ENCODE measurements at regions not wholly inside any gene's neighbourhood (a gene's known extent, or its start where the extent isn't known, plus 50 kb on each side); places are given as distances from the start of the nearest gene placed in this dataset.

DNA sequence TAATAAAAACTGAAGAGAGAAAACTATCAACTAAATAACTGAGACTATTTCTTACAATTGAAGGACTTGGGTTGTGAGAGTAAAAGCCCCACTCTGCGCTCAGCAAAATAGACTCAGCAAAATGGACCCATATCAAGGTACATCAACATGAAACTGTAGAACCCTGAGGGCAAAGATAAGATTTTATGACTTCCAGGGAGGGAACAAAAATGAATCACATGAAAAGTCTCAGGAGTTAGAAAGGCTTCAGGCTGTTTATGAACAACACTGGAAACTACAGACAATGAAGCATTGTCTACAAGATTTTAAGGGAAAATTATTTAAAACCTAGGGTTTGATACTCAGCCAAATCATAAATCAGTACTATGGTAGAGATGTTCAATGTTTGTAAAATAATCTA, 434.3 kb downstream of the PTPRC start:
- TF ChIP-seq PAX5 (IDR thresholded peaks at IDR 0.05; ENCODE audit: borderline replicate concordance, low read depth, low read length), result no peak
- TF ChIP-seq, protein P1, sequence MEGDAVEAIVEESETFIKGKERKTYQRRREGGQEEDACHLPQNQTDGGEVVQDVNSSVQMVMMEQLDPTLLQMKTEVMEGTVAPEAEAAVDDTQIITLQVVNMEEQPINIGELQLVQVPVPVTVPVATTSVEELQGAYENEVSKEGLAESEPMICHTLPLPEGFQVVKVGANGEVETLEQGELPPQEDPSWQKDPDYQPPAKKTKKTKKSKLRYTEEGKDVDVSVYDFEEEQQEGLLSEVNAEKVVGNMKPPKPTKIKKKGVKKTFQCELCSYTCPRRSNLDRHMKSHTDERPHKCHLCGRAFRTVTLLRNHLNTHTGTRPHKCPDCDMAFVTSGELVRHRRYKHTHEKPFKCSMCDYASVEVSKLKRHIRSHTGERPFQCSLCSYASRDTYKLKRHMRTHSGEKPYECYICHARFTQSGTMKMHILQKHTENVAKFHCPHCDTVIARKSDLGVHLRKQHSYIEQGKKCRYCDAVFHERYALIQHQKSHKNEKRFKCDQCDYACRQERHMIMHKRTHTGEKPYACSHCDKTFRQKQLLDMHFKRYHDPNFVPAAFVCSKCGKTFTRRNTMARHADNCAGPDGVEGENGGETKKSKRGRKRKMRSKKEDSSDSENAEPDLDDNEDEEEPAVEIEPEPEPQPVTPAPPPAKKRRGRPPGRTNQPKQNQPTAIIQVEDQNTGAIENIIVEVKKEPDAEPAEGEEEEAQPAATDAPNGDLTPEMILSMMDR (IDR thresholded peaks at IDR 0.05 in 2 of 3, conservative IDR thresholded peaks at IDR 0.05 in 1 of 3; ENCODE audit: control insufficient read depth in 2 of 3, extremely low read depth in 1 of 3, insufficient read depth in 1 of 3, low read depth in 3 of 3, low read length in 3 of 3), result no peak
- TF ChIP-seq ZNF274 (IDR thresholded peaks at IDR 0.05; ENCODE audit: insufficient read depth, insufficient read length), result no peak
- TF ChIP-seq NBN (IDR thresholded peaks at IDR 0.05), result no peak
- TF ChIP-seq RAD21 (IDR thresholded peaks at IDR 0.05; ENCODE audit: insufficient read depth, low read depth, low read length), result no peak
- TF ChIP-seq FOXM1 (IDR thresholded peaks at IDR 0.05; ENCODE audit: low read depth, low read length), result no peak
